Kidney (tissue), 13 donors: ENCODE measurements at regions not wholly inside any gene's neighbourhood (a gene's known extent, or its start where the extent isn't known, plus 50 kb on each side); places are given as distances from the start of the nearest gene placed in this dataset.

Experiments
- DNase-seq, 5 donors: peaks; one replicate each; pipeline ENCODE4 v3.0.0-alpha.2; 2013 to 2020
- FAIRE-seq: peaks from 2 replicates; lab custom pipeline; 2012; peaks lifted over from hg19 to GRCh38; lab: Jason Lieb, UNC
- H3K27ac ChIP-seq, 2 donors: one replicate each; pipeline ENCODE4 v1.7.0; 2013; ENCODE audit warnings: low read depth in 2 of 2, low read length in 2 of 2, inconsistent platforms in 1 of 2
- H3K27me3 ChIP-seq: one replicate; pipeline ENCODE4 v1.7.1; 2013; ENCODE audit warnings: low read length, inconsistent platforms; ENCODE audit not compliant: control insufficient read depth, insufficient read depth
- H3K36me3 ChIP-seq, 3 donors: one replicate each; pipeline versions ENCODE4 v1.7.0 to v1.7.1; 2013; ENCODE audit warnings: low read length in 3 of 3, control low read depth in 1 of 3, inconsistent platforms in 1 of 3; ENCODE audit not compliant: insufficient read depth in 3 of 3, control insufficient read depth in 2 of 3
- H3K4me1 ChIP-seq, 3 donors: one replicate each; pipeline versions ENCODE4 v1.7.0 to v1.7.1; 2013; ENCODE audit warnings: low read length in 3 of 3, inconsistent platforms in 1 of 3, low read depth in 1 of 3; ENCODE audit not compliant: control insufficient read depth in 2 of 3, insufficient read depth in 2 of 3
- H3K4me3 ChIP-seq, 3 donors: one replicate each; pipeline versions ENCODE4 v1.7.0 to v1.8.1; 2013; ENCODE audit warnings: low read length in 3 of 3, control low read depth in 1 of 3, inconsistent platforms in 1 of 3
- H3K9ac ChIP-seq, 3 donors: one replicate each; pipeline versions ENCODE4 v1.7.0 to v1.7.1; 2013; ENCODE audit warnings: low read length in 3 of 3, control low read depth in 1 of 3, inconsistent platforms in 1 of 3
- H3K9me3 ChIP-seq, 3 donors: one replicate each; pipeline versions ENCODE4 v1.7.0 to v1.7.1; 2013; ENCODE audit warnings: low read length in 3 of 3, control low read depth in 1 of 3, inconsistent platforms in 1 of 3; ENCODE audit not compliant: control insufficient read depth in 2 of 3, insufficient read depth in 1 of 3
- CTCF ChIP-seq: IDR thresholded peaks from 3 replicates; pipeline ENCODE4 v1.5.1; 2012; ENCODE audit warnings: mild to moderate bottlenecking, moderate library complexity, borderline replicate concordance; ENCODE audit not compliant: insufficient read depth; ENCODE audit errors: extremely low read depth
- intact Hi-C: fragments of 100-400 bp; cut with DNase I; formaldehyde crosslinking; loops from one replicate; pipeline ENCODE4 v1.11.1; 2022
- donor health status: control.
- donor health status: control.
- donor health status: control.
- donor health status: control.
- donor health status: control.
- donor health status: DM: yes; HTN: yes; CAD: no.
- donor health status: Normal renal cell carcinoma (clear cell type).

GRCh38 chr15:95447486-95447885, 883.0 kb upstream of the NR2F2 start:
- Histone ChIP-seq H3K4me1 (peaks cover 0 to 4% (median 0%) of the 10 kb centered on the region in 3 donors), H3K9me3 (no peaks in the 10 kb centered on the region), H3K27me3 (no peaks in the 10 kb centered on the region), H3K27ac (no peak overlapping the region), H3K9ac (no peak overlapping the region), H3K36me3 (no peaks in the 10 kb centered on the region), H3K4me3 (no peak overlapping the region)
- TF ChIP-seq CTCF: no peak
- FAIRE-seq (no peak), DNase-seq (peak in 2 of 5 donors; percentile 87 to 92)
- intact Hi-C loops: no loop called here

- DNase-seq: peak in 1 of 5 donors; percentile 14
- TF ChIP-seq CTCF: no peak
- no peaks in the 10 kb centered on the region for H3K27me3 ChIP-seq
- no peak for FAIRE-seq
- no peak overlapping the region for H3K9ac ChIP-seq
- H3K4me3 ChIP-seq: no peak overlapping the region
- H3K36me3 ChIP-seq: no peaks in the 10 kb centered on the region
- intact Hi-C loops: no loop called here
- H3K9me3 ChIP-seq: no peaks in the 10 kb centered on the region
- H3K27ac ChIP-seq: no peak overlapping the region
- peaks cover 0 to 4% (median 0%) of the 10 kb centered on the region in 3 donors for H3K4me1 ChIP-seq
These were observed 881.8 kb upstream of the NR2F2 start for GRCh38 chr15:95448531-95449229.

- intact Hi-C loops: no loop called here
- H3K9ac ChIP-seq: no peak overlapping the region
- DNase-seq: peak in 1 of 5 donors; percentile 18
- no peak overlapping the region for H3K27ac ChIP-seq
- FAIRE-seq: no peak
- H3K27me3 ChIP-seq: no peaks in the 10 kb centered on the region
- H3K9me3 ChIP-seq: no peaks in the 10 kb centered on the region
- peaks cover 0 to 4% (median 0%) of the 10 kb centered on the region in 3 donors for H3K4me1 ChIP-seq
- no peak for TF ChIP-seq CTCF
- no peaks in the 10 kb centered on the region for H3K36me3 ChIP-seq
- no peak overlapping the region for H3K4me3 ChIP-seq
These were observed 881.3 kb upstream of the NR2F2 start for GRCh38 chr15:95449230-95449628.
